ENCODE measurements at regions not wholly inside any gene's neighbourhood (a gene's known extent, or its start where the extent isn't known, plus 50 kb on each side); places are given as distances from the start of the nearest gene placed in this dataset.

DNA sequence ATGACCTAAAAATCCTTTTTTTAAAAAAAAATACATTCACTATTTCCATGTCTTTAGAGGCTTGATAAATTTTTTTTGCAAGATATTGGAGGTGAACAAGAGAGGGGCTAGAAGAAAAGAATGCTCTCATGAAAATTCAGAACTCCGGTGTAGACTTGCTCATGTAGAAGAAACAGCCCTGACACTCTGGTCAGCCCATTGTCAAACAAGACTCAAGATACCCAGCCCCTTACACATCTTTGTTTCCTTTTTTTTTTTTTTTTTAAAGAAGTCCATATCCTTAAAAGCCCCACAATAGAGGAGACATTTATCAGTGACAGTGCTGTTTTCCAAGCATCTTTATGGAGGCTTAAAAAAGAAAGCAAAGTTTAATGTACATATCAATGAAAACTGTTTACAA, 196.8 kb upstream of the RORA start:
- Mint-ChIP-seq H3K27ac (no peak overlapping the region), H3K9me3 (ENCODE audit: low read depth) (no peaks in the 10 kb centered on the region), H3K27me3 (peaks cover 3% of the 10 kb centered on the region), H3K36me3 (ENCODE audit: insufficient read depth) (no peaks in the 10 kb centered on the region), H3K4me1 (ENCODE audit: low read depth) (peaks cover 9% of the 10 kb centered on the region), H3K4me3 (ENCODE audit: low read depth) (no peak overlapping the region)
- DNase-seq (ENCODE audit: low spot score, unreplicated experiment) = no peak
- no peak for TF ChIP-seq CTCF (IDR thresholded peaks at IDR 0.05; ENCODE audit: unreplicated experiment)

- no peak for DNase-seq (ENCODE audit: low spot score, unreplicated experiment)
- no peak overlapping the region for H3K4me3 Mint-ChIP-seq (ENCODE audit: low read depth)
- peaks cover 9% of the 10 kb centered on the region for H3K4me1 Mint-ChIP-seq (ENCODE audit: low read depth)
- no peaks in the 10 kb centered on the region for H3K36me3 Mint-ChIP-seq (ENCODE audit: insufficient read depth)
- H3K27ac Mint-ChIP-seq = no peak overlapping the region
- TF ChIP-seq CTCF (IDR thresholded peaks at IDR 0.05; ENCODE audit: unreplicated experiment) = no peak
- peaks cover 3% of the 10 kb centered on the region for H3K27me3 Mint-ChIP-seq
- no peaks in the 10 kb centered on the region for H3K9me3 Mint-ChIP-seq (ENCODE audit: low read depth)
Measured at GRCh38 chr15:61422773-61423172, 193.7 kb upstream of the RORA start.

DNA sequence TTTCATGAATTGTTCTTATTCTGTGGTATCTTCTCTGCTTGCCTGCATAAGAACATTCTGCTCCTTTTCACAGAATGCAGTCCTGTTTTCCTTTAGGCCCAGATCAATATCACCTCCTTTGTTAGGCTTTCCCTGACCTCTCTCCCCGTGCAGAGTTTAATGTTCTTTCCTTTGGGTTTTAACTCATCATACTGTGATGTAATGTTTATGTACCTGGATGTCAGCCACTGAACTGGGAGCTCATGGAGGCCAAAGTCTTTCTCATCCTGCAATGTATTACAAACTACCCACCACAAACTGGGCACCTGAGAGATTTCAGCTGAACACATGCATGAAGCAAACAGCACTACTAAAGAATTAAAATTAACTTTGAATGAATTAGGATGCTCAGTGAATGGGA, 192.8 kb upstream of the RORA start:
- H3K4me3 Mint-ChIP-seq (ENCODE audit: low read depth) = no peak overlapping the region
- no peak for TF ChIP-seq CTCF (IDR thresholded peaks at IDR 0.05; ENCODE audit: unreplicated experiment)
- H3K4me1 Mint-ChIP-seq (ENCODE audit: low read depth) = peaks cover 9% of the 10 kb centered on the region
- DNase-seq (ENCODE audit: low spot score, unreplicated experiment) = no peak
- no peak overlapping the region for H3K27ac Mint-ChIP-seq
- H3K36me3 Mint-ChIP-seq (ENCODE audit: insufficient read depth) = no peaks in the 10 kb centered on the region
- H3K27me3 Mint-ChIP-seq = peaks cover 3% of the 10 kb centered on the region
- H3K9me3 Mint-ChIP-seq (ENCODE audit: low read depth) = no peaks in the 10 kb centered on the region

- H3K27me3 Mint-ChIP-seq = peaks cover 2% of the 10 kb centered on the region
- H3K4me3 Mint-ChIP-seq (ENCODE audit: low read depth) = no peak overlapping the region
- no peak for DNase-seq (ENCODE audit: low spot score, unreplicated experiment)
- no peak for TF ChIP-seq CTCF (IDR thresholded peaks at IDR 0.05; ENCODE audit: unreplicated experiment)
- H3K9me3 Mint-ChIP-seq (ENCODE audit: low read depth) = no peaks in the 10 kb centered on the region
- no peak overlapping the region for H3K27ac Mint-ChIP-seq
- H3K4me1 Mint-ChIP-seq (ENCODE audit: low read depth) = peaks cover 8% of the 10 kb centered on the region
- H3K36me3 Mint-ChIP-seq (ENCODE audit: insufficient read depth) = no peaks in the 10 kb centered on the region
Measured at GRCh38 chr15:61421470-61421869, 192.4 kb upstream of the RORA start.

DNA sequence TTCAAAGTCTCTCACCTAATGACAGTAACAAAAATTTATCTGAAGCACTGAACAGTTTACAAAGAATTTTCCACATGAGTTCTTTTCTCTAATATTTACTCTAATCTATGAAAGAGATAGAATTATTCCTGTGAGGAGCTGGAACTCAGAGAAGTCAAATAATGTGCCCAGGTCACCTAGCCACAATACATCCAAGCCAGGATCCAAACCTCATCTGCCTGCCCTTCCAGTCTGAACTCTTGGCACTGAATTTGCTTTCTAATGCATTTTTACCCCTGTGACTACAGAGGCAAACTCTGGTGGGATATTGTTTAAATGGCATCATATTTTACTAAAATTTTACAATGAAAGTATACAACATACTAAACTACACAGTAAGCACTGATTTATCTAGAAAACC, 191.4 kb upstream of the RORA start:
- no peak for TF ChIP-seq CTCF (IDR thresholded peaks at IDR 0.05; ENCODE audit: unreplicated experiment)
- H3K27ac Mint-ChIP-seq = no peak overlapping the region
- H3K4me1 Mint-ChIP-seq (ENCODE audit: low read depth) = peaks cover 6% of the 10 kb centered on the region
- H3K36me3 Mint-ChIP-seq (ENCODE audit: insufficient read depth) = no peaks in the 10 kb centered on the region
- H3K9me3 Mint-ChIP-seq (ENCODE audit: low read depth) = no peaks in the 10 kb centered on the region
- no peaks in the 10 kb centered on the region for H3K27me3 Mint-ChIP-seq
- no peak for DNase-seq (ENCODE audit: low spot score, unreplicated experiment)
- H3K4me3 Mint-ChIP-seq (ENCODE audit: low read depth) = no peak overlapping the region
